PC-9 (cell line): ENCODE measurements at regions not wholly inside any gene's neighbourhood (a gene's known extent, or its start where the extent isn't known, plus 50 kb on each side); places are given as distances from the start of the nearest gene placed in this dataset.

Experiments
- BruUV-seq: library from RNA; stranded (reverse); fragments of 400-500 nt; replicated peaks from 2 replicates; lab custom pipeline; 2021; lab: Mats Ljungman, UMichigan
- CTCF ChIA-PET: fragments of 300-600 bp; sonication (Branson Sonifier 250); formaldehyde crosslinking; loops from one replicate; lab custom pipeline; 2022; ENCODE audit warnings: antibody characterized with exemption; lab: Charles Lee
- POLR2A ChIA-PET: fragments of 300-600 bp; sonication (Branson Sonifier 250); formaldehyde crosslinking; loops from one replicate; lab custom pipeline; 2022; ENCODE audit warnings: antibody characterized with exemption; ENCODE audit not compliant: unreplicated experiment; lab: Charles Lee
- DNase-seq, 2 experiments: peaks; one replicate each; pipeline versions ENCODE4 v3.0.0 to v3.0.0-alpha.2; 2015 to 2022; ENCODE audit warnings: mixed read lengths in 1 of 2
- H2AFZ ChIP-seq: fragments of 200-600 bp; sonication (generic); 2 replicates; pipeline ENCODE4 v1.8.1; 2017; ENCODE audit warnings: antibody characterized with exemption
- H3F3A ChIP-seq: fragments of 200-600 bp; sonication (generic); 2 replicates; pipeline ENCODE4 v1.8.1; 2017; ENCODE audit warnings: antibody characterized with exemption, mild to moderate bottlenecking, low read depth; ENCODE audit not compliant: insufficient read depth
- H3K27ac ChIP-seq: fragments of 200-600 bp; sonication (generic); 2 replicates; pipeline ENCODE4 v1.6.1; 2016; ENCODE audit warnings: mixed run types
- H3K27me3 ChIP-seq: fragments of 200-600 bp; sonication (generic); 2 replicates; pipeline ENCODE4 v1.6.1; 2016; ENCODE audit warnings: low read depth, mixed run types; ENCODE audit not compliant: insufficient read depth
- H3K36me3 ChIP-seq: fragments of 200-600 bp; sonication (generic); 2 replicates; pipeline ENCODE4 v1.6.1; 2016; ENCODE audit warnings: low read depth, mixed run types
- H3K4me1 ChIP-seq: fragments of 200-600 bp; sonication (generic); replicated peaks from 2 replicates; pipeline ENCODE4 v1.6.1; 2016; ENCODE audit warnings: mixed run types; ENCODE audit not compliant: insufficient read depth
- H3K4me2 ChIP-seq: fragments of 200-600 bp; sonication (generic); 2 replicates; pipeline ENCODE4 v1.6.1; 2017; ENCODE audit warnings: mixed run types
- H3K4me3 ChIP-seq: fragments of 200-600 bp; sonication (generic); 2 replicates; pipeline ENCODE4 v1.6.1; 2016; ENCODE audit warnings: mixed run types
- H3K79me2 ChIP-seq: fragments of 200-600 bp; sonication (generic); 2 replicates; pipeline ENCODE4 v1.6.1; 2017; ENCODE audit warnings: low read depth, mixed run types
- H3K9me2 ChIP-seq: fragments of 200-600 bp; sonication (generic); 2 replicates; pipeline ENCODE4 v1.8.1; 2017; ENCODE audit warnings: mild to moderate bottlenecking; ENCODE audit not compliant: insufficient read depth
- H3K9me3 ChIP-seq: fragments of 200-600 bp; sonication (generic); 2 replicates; pipeline ENCODE4 v1.8.1; 2016; ENCODE audit warnings: low read depth; ENCODE audit not compliant: insufficient read depth
- H4K20me1 ChIP-seq: fragments of 200-600 bp; sonication (generic); 2 replicates; pipeline ENCODE4 v1.8.1; 2017; ENCODE audit not compliant: insufficient read depth
- CTCF ChIP-seq: fragments of 200-600 bp; sonication (generic); conservative IDR thresholded peaks from 2 replicates; pipeline ENCODE4 v1.6.1; 2017; ENCODE audit warnings: mixed run types, antibody characterized with exemption, mild to moderate bottlenecking, moderate library complexity
- EZH2 ChIP-seq: fragments of 200-600 bp; sonication (generic); IDR thresholded peaks from 2 replicates; pipeline ENCODE4 v1.8.0; 2017; ENCODE audit warnings: antibody characterized with exemption, low read depth
- intact Hi-C: fragments of 100-400 bp; cut with micrococcal nuclease; formaldehyde crosslinking; loops from one replicate; pipeline ENCODE4 v1.10.0; 2022; ENCODE audit not compliant: unreplicated experiment

GRCh38 chr13:65505941-65506340 lies 1724.2 kb downstream of the PCDH9 start:
- Histone ChIP-seq H3K4me3 (no peak overlapping the region), H3F3A (no peaks in the 10 kb centered on the region), H3K4me1 (no peaks in the 10 kb centered on the region), H2AFZ (no peak overlapping the region), H3K4me2 (no peak overlapping the region), H3K9me2 (peaks cover 3% of the 10 kb centered on the region; the same call in 1 of the 2 replicates), H3K36me3 (no peaks in the 10 kb centered on the region), H3K27ac (no peak overlapping the region), H3K27me3 (no peaks in the 10 kb centered on the region), H3K9me3 (no peaks in the 10 kb centered on the region), H3K79me2 (no peaks in the 10 kb centered on the region), H4K20me1 (no peaks in the 10 kb centered on the region)
- POLR2A ChIA-PET, result no interaction called here
- intact Hi-C loops, result no loop called here
- DNase-seq, result no peak
- no TSS peak for BruUV-seq
- no peak for TF ChIP-seq CTCF
- no peak for TF ChIP-seq EZH2
- CTCF ChIA-PET, result no interaction called here

GRCh38 chr13:65504213-65504612 lies 1725.9 kb downstream of the PCDH9 start:
- CTCF ChIA-PET, result no interaction called here
- H2AFZ ChIP-seq, result no peak overlapping the region
- no peaks in the 10 kb centered on the region for H3K9me3 ChIP-seq
- intact Hi-C loops, result no loop called here
- H3K79me2 ChIP-seq, result no peaks in the 10 kb centered on the region
- no peak overlapping the region for H3K27ac ChIP-seq
- H3K36me3 ChIP-seq, result no peaks in the 10 kb centered on the region
- TF ChIP-seq EZH2, result no peak
- TF ChIP-seq CTCF, result no peak
- no peaks in the 10 kb centered on the region for H3K27me3 ChIP-seq
- no peaks in the 10 kb centered on the region for H3K4me1 ChIP-seq
- BruUV-seq, result no TSS peak
- no peak for DNase-seq
- peaks cover 3% of the 10 kb centered on the region; the same call in 1 of the 2 replicates for H3K9me2 ChIP-seq
- no peaks in the 10 kb centered on the region for H3F3A ChIP-seq
- no peaks in the 10 kb centered on the region for H4K20me1 ChIP-seq
- no peak overlapping the region for H3K4me3 ChIP-seq
- POLR2A ChIA-PET, result interaction anchor here (0.5 kb wide), 1 partner anchor 35 kb away, joined by 3 read pairs; no protein-coding TSS in a partner anchor
- H3K4me2 ChIP-seq, result no peak overlapping the region

GRCh38 chr13:65500481-65500880 lies 1729.7 kb downstream of the PCDH9 start:
- Histone ChIP-seq H3K4me1 (no peaks in the 10 kb centered on the region), H3K79me2 (no peaks in the 10 kb centered on the region), H3K27me3 (no peaks in the 10 kb centered on the region), H4K20me1 (no peaks in the 10 kb centered on the region), H3K36me3 (no peaks in the 10 kb centered on the region), H3K4me3 (no peak overlapping the region), H3K9me2 (peaks cover 3% of the 10 kb centered on the region; the same call in 1 of the 2 replicates), H3K4me2 (no peak overlapping the region), H3K9me3 (0 out of 2 replicates have a peak, but pooled peaks cover 3% of the 10 kb centered on the region), H2AFZ (no peak overlapping the region), H3F3A (no peaks in the 10 kb centered on the region), H3K27ac (no peak overlapping the region)
- no TSS peak for BruUV-seq
- DNase-seq, result no peak
- CTCF ChIA-PET, result no interaction called here
- POLR2A ChIA-PET, result no interaction called here
- intact Hi-C loops, result no loop called here
- TF ChIP-seq EZH2 (no peak), CTCF (no peak)
